ENCODE measurements at regions not wholly inside any gene's neighbourhood (a gene's known extent, or its start where the extent isn't known, plus 50 kb on each side); places are given as distances from the start of the nearest gene placed in this dataset.

DNA sequence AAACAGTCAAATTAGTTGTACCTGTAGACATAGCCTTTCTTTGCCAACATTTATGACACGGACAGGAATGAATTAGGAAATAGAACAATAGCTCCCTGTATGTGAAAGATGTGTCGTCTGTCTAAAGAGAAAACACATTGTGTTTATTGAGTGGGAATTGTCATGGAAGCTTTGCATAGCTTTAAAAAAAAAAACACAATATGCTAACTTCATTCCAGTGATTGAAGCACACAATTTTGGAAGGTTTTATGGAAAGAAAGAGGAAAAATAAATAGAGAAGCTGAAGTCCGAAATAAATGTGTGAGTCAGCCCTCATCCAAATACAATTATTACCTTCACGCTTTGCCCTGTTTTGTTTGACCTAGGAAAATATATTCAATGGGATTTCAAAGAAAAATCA lies 1095.7 kb downstream of the TSN start:
- no peak for DNase-seq (ENCODE audit: low spot score)
- H3K4me1 Mint-ChIP-seq (ENCODE audit: low read depth): peaks cover 18% of the 10 kb centered on the region
- no peak overlapping the region for H3K4me3 Mint-ChIP-seq (ENCODE audit: unreplicated experiment)
- H3K36me3 Mint-ChIP-seq (ENCODE audit: low read depth): no peaks in the 10 kb centered on the region
- no peak overlapping the region for H3K27ac Mint-ChIP-seq (ENCODE audit: unreplicated experiment)
- H3K27me3 Mint-ChIP-seq (ENCODE audit: low read depth): no peaks in the 10 kb centered on the region
- no peaks in the 10 kb centered on the region for H3K9me3 Mint-ChIP-seq (ENCODE audit: low read depth)
- TF ChIP-seq, protein P1, sequence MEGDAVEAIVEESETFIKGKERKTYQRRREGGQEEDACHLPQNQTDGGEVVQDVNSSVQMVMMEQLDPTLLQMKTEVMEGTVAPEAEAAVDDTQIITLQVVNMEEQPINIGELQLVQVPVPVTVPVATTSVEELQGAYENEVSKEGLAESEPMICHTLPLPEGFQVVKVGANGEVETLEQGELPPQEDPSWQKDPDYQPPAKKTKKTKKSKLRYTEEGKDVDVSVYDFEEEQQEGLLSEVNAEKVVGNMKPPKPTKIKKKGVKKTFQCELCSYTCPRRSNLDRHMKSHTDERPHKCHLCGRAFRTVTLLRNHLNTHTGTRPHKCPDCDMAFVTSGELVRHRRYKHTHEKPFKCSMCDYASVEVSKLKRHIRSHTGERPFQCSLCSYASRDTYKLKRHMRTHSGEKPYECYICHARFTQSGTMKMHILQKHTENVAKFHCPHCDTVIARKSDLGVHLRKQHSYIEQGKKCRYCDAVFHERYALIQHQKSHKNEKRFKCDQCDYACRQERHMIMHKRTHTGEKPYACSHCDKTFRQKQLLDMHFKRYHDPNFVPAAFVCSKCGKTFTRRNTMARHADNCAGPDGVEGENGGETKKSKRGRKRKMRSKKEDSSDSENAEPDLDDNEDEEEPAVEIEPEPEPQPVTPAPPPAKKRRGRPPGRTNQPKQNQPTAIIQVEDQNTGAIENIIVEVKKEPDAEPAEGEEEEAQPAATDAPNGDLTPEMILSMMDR (IDR thresholded peaks at IDR 0.05): no peak

DNA sequence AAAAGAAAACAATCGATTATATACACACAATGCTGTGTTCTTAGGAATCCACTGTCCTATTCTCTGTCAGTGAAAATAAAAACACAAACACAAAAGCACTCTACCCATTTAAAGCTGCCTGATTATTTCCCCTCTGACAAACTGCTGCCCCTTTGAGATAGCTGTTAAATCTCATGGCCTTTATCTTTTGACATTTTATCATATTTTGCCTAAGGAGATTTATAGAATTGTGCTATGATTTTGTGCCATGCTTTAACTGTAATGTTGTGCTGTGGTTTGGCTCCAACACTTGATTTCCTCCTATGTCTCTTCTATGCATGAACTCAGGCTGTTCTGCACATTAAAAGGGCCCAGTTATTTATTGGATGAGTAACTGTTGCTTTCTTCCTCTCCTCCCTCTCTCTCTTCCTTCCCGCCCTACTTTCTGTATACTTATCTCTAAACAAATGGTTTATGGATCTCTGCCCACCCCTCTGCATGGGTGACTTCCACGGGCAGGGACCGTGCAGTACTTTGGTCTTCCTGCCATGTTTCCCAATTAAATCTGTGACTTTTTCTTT lies 1096.6 kb downstream of the TSN start:
- no peak for DNase-seq (ENCODE audit: low spot score)
- Mint-ChIP-seq H3K36me3 (ENCODE audit: low read depth) (no peaks in the 10 kb centered on the region), H3K27me3 (ENCODE audit: low read depth) (no peaks in the 10 kb centered on the region), H3K9me3 (ENCODE audit: low read depth) (no peaks in the 10 kb centered on the region), H3K27ac (ENCODE audit: unreplicated experiment) (no peak overlapping the region), H3K4me1 (ENCODE audit: low read depth) (peaks cover 18% of the 10 kb centered on the region), H3K4me3 (ENCODE audit: unreplicated experiment) (no peak overlapping the region)
- TF ChIP-seq, protein P1 (IDR thresholded peaks at IDR 0.05): no peak

DNA sequence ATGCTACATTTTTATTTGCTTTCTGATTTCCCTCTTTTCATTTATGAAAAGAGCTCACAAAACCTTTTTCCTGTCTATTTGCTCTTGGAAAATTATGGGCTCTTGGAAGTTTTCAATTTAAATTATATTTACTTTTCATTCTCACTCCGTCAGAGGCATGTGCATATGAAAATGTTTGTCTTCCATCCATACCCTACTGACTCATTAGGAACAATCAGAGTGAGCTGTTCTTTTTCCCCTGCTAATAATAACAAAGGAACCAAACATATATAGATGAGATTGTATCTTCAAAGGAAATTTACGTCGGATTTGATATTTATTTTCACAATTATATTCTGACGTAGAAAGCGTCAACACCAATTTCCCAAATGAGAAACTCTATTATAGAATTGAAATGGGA lies 1101.2 kb downstream of the TSN start:
- no peak for DNase-seq (ENCODE audit: low spot score)
- no peak overlapping the region for H3K27ac Mint-ChIP-seq (ENCODE audit: unreplicated experiment)
- no peaks in the 10 kb centered on the region for H3K4me1 Mint-ChIP-seq (ENCODE audit: low read depth)
- TF ChIP-seq, protein P1 (IDR thresholded peaks at IDR 0.05): no peak
- H3K27me3 Mint-ChIP-seq (ENCODE audit: low read depth): no peaks in the 10 kb centered on the region
- no peaks in the 10 kb centered on the region for H3K9me3 Mint-ChIP-seq (ENCODE audit: low read depth)
- no peak overlapping the region for H3K4me3 Mint-ChIP-seq (ENCODE audit: unreplicated experiment)
- H3K36me3 Mint-ChIP-seq (ENCODE audit: low read depth): no peaks in the 10 kb centered on the region

DNA sequence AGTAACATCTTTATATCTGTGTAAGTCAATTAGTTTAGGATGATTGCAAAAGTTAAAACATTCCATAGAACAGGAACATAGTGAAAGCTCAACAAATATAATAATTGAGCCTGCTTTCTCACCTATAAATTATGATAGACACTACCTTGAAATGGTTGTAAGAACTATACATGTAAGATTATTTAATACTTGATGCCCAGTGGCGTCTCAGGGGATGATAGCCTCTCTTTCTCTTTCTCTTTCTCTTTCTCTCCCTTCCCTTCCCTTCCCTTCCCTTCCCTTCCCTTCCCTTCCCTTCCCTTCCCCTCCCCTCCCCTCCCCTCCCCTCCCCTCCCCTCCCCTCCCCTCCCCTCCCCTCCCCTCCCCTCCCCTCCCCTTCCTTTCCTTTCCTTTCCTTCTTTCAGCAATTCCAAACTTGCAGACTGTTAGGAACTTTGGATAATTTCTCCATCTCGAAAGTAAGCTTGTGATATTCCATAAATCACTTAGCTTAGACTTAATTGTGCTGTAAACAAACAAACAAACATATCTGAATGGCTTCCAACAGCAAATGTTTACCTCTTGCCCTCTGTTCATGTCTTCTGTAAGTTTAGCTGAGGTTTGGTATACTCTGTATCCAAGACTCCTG lies 1102.7 kb downstream of the TSN start:
- no peaks in the 10 kb centered on the region for H3K27me3 Mint-ChIP-seq (ENCODE audit: low read depth)
- no peaks in the 10 kb centered on the region for H3K9me3 Mint-ChIP-seq (ENCODE audit: low read depth)
- H3K4me3 Mint-ChIP-seq (ENCODE audit: unreplicated experiment): no peak overlapping the region
- no peak for DNase-seq (ENCODE audit: low spot score)
- H3K4me1 Mint-ChIP-seq (ENCODE audit: low read depth): no peaks in the 10 kb centered on the region
- H3K27ac Mint-ChIP-seq (ENCODE audit: unreplicated experiment): no peak overlapping the region
- TF ChIP-seq, protein P1 (IDR thresholded peaks at IDR 0.05): no peak
- no peaks in the 10 kb centered on the region for H3K36me3 Mint-ChIP-seq (ENCODE audit: low read depth)

DNA sequence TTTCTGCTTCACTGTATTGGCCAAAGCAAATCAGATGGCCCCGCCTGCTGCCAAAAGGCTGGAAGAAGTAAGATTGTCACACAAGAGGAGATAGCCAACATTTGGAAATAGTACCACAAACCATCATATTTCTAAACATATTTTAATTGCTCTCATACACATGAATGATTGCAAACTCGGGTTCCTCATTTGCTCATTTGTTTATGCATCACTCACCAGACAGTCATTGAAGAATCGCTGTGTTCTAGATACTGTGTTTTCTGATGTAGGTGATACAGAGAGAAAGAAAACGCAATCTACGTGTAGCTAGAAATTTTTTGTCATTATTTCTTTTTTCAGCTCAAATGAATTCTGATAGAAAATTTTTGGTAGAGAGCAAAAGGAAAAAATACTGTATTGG lies 1103.4 kb downstream of the TSN start:
- H3K4me1 Mint-ChIP-seq (ENCODE audit: low read depth): no peaks in the 10 kb centered on the region
- H3K27me3 Mint-ChIP-seq (ENCODE audit: low read depth): no peaks in the 10 kb centered on the region
- DNase-seq (ENCODE audit: low spot score): no peak
- H3K36me3 Mint-ChIP-seq (ENCODE audit: low read depth): no peaks in the 10 kb centered on the region
- TF ChIP-seq, protein P1 (IDR thresholded peaks at IDR 0.05): no peak
- H3K27ac Mint-ChIP-seq (ENCODE audit: unreplicated experiment): no peak overlapping the region
- no peak overlapping the region for H3K4me3 Mint-ChIP-seq (ENCODE audit: unreplicated experiment)
- no peaks in the 10 kb centered on the region for H3K9me3 Mint-ChIP-seq (ENCODE audit: low read depth)

All from chondrocyte (in vitro differentiated cells).